Heart left ventricle (tissue), 16 donors: ENCODE measurements at regions not wholly inside any gene's neighbourhood (a gene's known extent, or its start where the extent isn't known, plus 50 kb on each side); places are given as distances from the start of the nearest gene placed in this dataset.

Experiments
- ATAC-seq, 4 donors: fragments of 200-7000 bp; cut with Tn5 transposase; one replicate each; pipeline ENCODE4 v1.9.1; 2020 to 2022; ENCODE audit warnings: moderate library complexity in 4 of 4, mild to moderate bottlenecking in 3 of 4, moderate number of reproducible peaks in 1 of 4
- DNase-seq, 5 donors: peaks; one replicate each; pipeline ENCODE4 v3.0.0-alpha.2; 2020
- H3K27ac ChIP-seq, 12 donors: fragments of 200-600 bp; sonication (generic) in 4 of 12; one replicate each; pipeline versions ENCODE4 v1.5.0 to v1.8.0; 2016 to 2022; ENCODE audit warnings: mild to moderate bottlenecking in 2 of 12
- H3K27me3 ChIP-seq, 9 donors: fragments of 200-600 bp; sonication (generic) in 2 of 9; one replicate each; pipeline versions ENCODE4 v1.5.1 to v1.8.0; 2016 to 2022; ENCODE audit warnings: mild to moderate bottlenecking in 3 of 9
- H3K36me3 ChIP-seq, 9 donors: fragments of 200-600 bp; sonication (generic) in 2 of 9; one replicate each; pipeline versions ENCODE4 v1.5.0 to v1.8.0; 2018 to 2022; ENCODE audit warnings: mild to moderate bottlenecking in 2 of 9
- H3K4me1 ChIP-seq, 12 donors: fragments of 200-600 bp; sonication (generic) in 4 of 12; one replicate each; pipeline versions ENCODE4 v1.5.0 to v1.8.0; 2016 to 2022; ENCODE audit warnings: mild to moderate bottlenecking in 3 of 12
- H3K4me3 ChIP-seq, 12 donors: fragments of 200-600 bp; sonication (generic) in 4 of 12; one replicate each; pipeline versions ENCODE4 v1.5.0 to v1.8.0; 2017 to 2022; ENCODE audit warnings: mild to moderate bottlenecking in 9 of 12, moderate library complexity in 4 of 12
- H3K9me3 ChIP-seq, 12 donors: fragments of 200-600 bp; sonication (generic) in 4 of 12; one replicate each; pipeline versions ENCODE4 v1.5.0 to v1.8.0; 2016 to 2022; ENCODE audit warnings: mild to moderate bottlenecking in 1 of 12
- CTCF ChIP-seq, 12 donors: fragments of 200-600 bp; sonication (generic) in 4 of 12; IDR thresholded peaks; one replicate each; pipeline versions ENCODE4 v1.5.0 to v1.8.0; 2018 to 2022; ENCODE audit warnings: antibody characterized with exemption in 12 of 12, mild to moderate bottlenecking in 5 of 12
- POLR2A ChIP-seq, 2 donors: fragments of 450-650 bp; IDR thresholded peaks; one replicate each; pipeline ENCODE4 v1.6.1; 2017; ENCODE audit warnings: antibody characterized with exemption in 2 of 2, mild to moderate bottlenecking in 2 of 2, moderate library complexity in 2 of 2
- WGBS, 4 donors: extraction: QIAGEN DNeasy Blood & Tissue Kit in 2 of 4; methylation state at CpG; one replicate each; pipeline versions ENCODE4 v1.1.5 to v1.1.7; 2013 to 2018; 5-methylcytosine and 5-hydroxymethylcytosine counted together
- intact Hi-C, 10 donors: fragments of 100-400 bp; cut with DNase I; formaldehyde crosslinking; loops; one replicate each; pipeline versions ENCODE4 v1.11.1 to v1.14.2; 2022
- donor health status: ischemic (EF 13 %, LVEDD 7.1; RV severe dilation, severe dysfunction).
- donor health status: healthy with polysubstance abuse.
- donor health status: DM: no; HTN: yes; CAD: no.
- donor health status: DM: no; HTN: no; CAD: no.
- donor health status: ischemic (EF 25% LVEDD 6.9; RV normal size, moderate dysfunction).
- donor health status: ischemic (EF 25% LVEDD 5.7; RV mildly dilated, moderate dysfunction).
- donor health status: healthy.
- donor health status: DM: yes; HTN: yes; CAD: no.
- donor health status: ischemic (EF 35%, LVEDD 5.7; RV mildly dilated, moderate dysfunction).
- donor health status: nonischemic (EF 11% LVEDD 7.7; RV severe dilation, severe dysfunction).
- donor health status: DM: yes; HTN: yes; CAD: no.
- donor health status: PGD.
- donor health status: ischemic (EF 29% LVEDD 5.4; RV normal size, mild dysfunction).
- donor health status: nonischemic (EF 23%, LVEDD 6.1; RV moderate dilation, normal function).

DNA sequence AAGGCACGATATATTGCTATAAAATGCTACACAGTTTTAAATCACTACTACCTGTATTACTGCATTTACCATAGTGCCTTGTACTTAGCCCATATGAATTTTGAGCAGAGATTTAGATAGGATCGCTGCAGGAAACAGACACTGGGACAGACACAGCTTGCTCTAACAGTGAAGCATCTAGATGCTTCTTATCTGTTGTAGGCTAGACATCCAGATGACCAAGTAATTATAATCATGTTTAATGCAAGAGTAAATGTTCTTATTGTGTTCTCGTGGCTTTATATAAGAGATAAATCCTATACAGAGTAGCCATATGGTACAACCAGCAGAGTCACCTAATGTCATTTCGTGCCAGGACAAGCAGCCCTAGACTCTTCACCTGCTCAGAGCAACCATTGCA is 92.8 kb downstream of the ASCL1 start:
- 70 to 76% (median 74%) methylated on average over 4 of the region's 4 CpGs for WGBS, 4 donors
- Histone ChIP-seq H3K9me3 (peaks cover 0 to 5% (median 0%) of the 10 kb centered on the region in 12 donors), H3K4me3 (no peak overlapping the region), H3K36me3 (no peaks in the 10 kb centered on the region), H3K27me3 (no peaks in the 10 kb centered on the region), H3K4me1 (no peaks in the 10 kb centered on the region), H3K27ac (no peak overlapping the region)
- ATAC-seq: no peak
- TF ChIP-seq CTCF (IDR thresholded peaks at IDR 0.05) (no peak), POLR2A (IDR thresholded peaks at IDR 0.05) (no peak)
- no peak for DNase-seq
- intact Hi-C loops: no loop called here

DNA sequence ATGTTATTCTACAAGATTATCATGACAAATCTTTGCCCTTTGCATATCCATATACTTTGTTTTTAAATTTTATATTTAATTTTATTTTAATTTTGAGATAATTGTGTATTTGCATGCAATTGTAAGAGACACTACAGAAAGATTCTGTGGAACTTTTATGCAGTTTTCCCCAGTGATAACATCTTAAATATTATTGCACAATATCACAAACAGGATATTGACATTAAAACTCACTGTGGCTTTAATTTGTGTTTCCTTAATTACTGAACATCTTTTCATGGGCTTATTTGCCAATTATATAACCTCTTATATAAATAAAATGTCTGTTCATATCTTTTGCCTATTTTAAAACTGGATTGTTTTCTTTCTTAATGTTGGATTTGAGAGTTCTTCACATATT is 95.6 kb downstream of the ASCL1 start:
- DNase-seq: no peak
- Histone ChIP-seq H3K27me3 (no peaks in the 10 kb centered on the region), H3K4me3 (no peak overlapping the region), H3K36me3 (no peaks in the 10 kb centered on the region), H3K27ac (no peak overlapping the region), H3K9me3 (no peaks in the 10 kb centered on the region), H3K4me1 (no peaks in the 10 kb centered on the region)
- intact Hi-C loops: no loop called here
- ATAC-seq: no peak
- TF ChIP-seq CTCF (IDR thresholded peaks at IDR 0.05): no peak

GRCh38 chr12:103073630-103074029 is 116.2 kb downstream of the ASCL1 start:
- intact Hi-C loops: loop anchor here in 1 of 10 donors (5.0 kb wide), 1 partner anchor 284 kb away; no protein-coding TSS in a partner anchor
- no peak overlapping the region for H3K4me3 ChIP-seq
- peaks cover 0 to 18% (median 0%) of the 10 kb centered on the region in 12 donors for H3K9me3 ChIP-seq
- no peak for DNase-seq
- WGBS, 4 donors: 57 to 62% (median 60%) methylated on average over 3 of the region's 3 CpGs
- TF ChIP-seq POLR2A (IDR thresholded peaks at IDR 0.05): no peak
- no peak for TF ChIP-seq CTCF (IDR thresholded peaks at IDR 0.05)
- no peaks in the 10 kb centered on the region for H3K36me3 ChIP-seq
- ATAC-seq: no peak
- H3K27me3 ChIP-seq: no peaks in the 10 kb centered on the region
- no peak overlapping the region for H3K27ac ChIP-seq
- H3K4me1 ChIP-seq: no peaks in the 10 kb centered on the region

- H3K27me3 ChIP-seq: no peaks in the 10 kb centered on the region
- no peak overlapping the region for H3K4me3 ChIP-seq
- H3K27ac ChIP-seq: no peak overlapping the region
- DNase-seq (no peak), ATAC-seq (no peak)
- no peaks in the 10 kb centered on the region for H3K36me3 ChIP-seq
- no peaks in the 10 kb centered on the region for H3K4me1 ChIP-seq
- H3K9me3 ChIP-seq: peaks cover 0 to 4% (median 0%) of the 10 kb centered on the region in 12 donors
- WGBS, 4 donors: 69 to 78% (median 76%) methylated on average over 2 of the region's 2 CpGs
- intact Hi-C loops: no loop called here
- TF ChIP-seq POLR2A (IDR thresholded peaks at IDR 0.05): no peak
- TF ChIP-seq CTCF (IDR thresholded peaks at IDR 0.05): no peak
Observed at GRCh38 chr12:103075848-103076247, 118.4 kb downstream of the ASCL1 start.
